Type B pancreatic cell (in vitro differentiated cells): ENCODE measurements at regions not wholly inside any gene's neighbourhood (a gene's known extent, or its start where the extent isn't known, plus 50 kb on each side); places are given as distances from the start of the nearest gene placed in this dataset.

Experiments used
- DNase-seq: peaks from one replicate; pipeline ENCODE4 v3.0.0; 2021; ENCODE audit warnings: mixed read lengths; ENCODE audit not compliant: unreplicated experiment; ENCODE audit errors: extremely low spot score
- H3K27ac Mint-ChIP-seq: 2 replicates; pipeline ENCODE4 v1.8.0; 2021; ENCODE audit warnings: mild to moderate bottlenecking, mixed read lengths
- H3K27me3 Mint-ChIP-seq: 2 replicates; pipeline ENCODE4 v1.8.0; 2021; ENCODE audit warnings: mixed read lengths
- H3K36me3 Mint-ChIP-seq: 2 replicates; pipeline ENCODE4 v1.8.0; 2021; ENCODE audit warnings: mixed read lengths
- H3K4me1 Mint-ChIP-seq: one replicate; pipeline ENCODE4 v1.8.0; 2021; ENCODE audit warnings: mixed read lengths; ENCODE audit not compliant: unreplicated experiment
- H3K4me3 Mint-ChIP-seq: 2 replicates; pipeline ENCODE4 v1.8.0; 2021; ENCODE audit warnings: mild to moderate bottlenecking, mixed read lengths
- H3K9me3 Mint-ChIP-seq: 2 replicates; pipeline ENCODE4 v1.8.0; 2021; ENCODE audit warnings: mixed read lengths
- TF ChIP-seq, protein P1 (sequence below): fragments of 200-600 bp; sonication (generic); conservative IDR thresholded peaks from 2 replicates; pipeline ENCODE4 v1.5.0; 2021; ENCODE audit warnings: antibody characterized with exemption, mild to moderate bottlenecking

DNA sequence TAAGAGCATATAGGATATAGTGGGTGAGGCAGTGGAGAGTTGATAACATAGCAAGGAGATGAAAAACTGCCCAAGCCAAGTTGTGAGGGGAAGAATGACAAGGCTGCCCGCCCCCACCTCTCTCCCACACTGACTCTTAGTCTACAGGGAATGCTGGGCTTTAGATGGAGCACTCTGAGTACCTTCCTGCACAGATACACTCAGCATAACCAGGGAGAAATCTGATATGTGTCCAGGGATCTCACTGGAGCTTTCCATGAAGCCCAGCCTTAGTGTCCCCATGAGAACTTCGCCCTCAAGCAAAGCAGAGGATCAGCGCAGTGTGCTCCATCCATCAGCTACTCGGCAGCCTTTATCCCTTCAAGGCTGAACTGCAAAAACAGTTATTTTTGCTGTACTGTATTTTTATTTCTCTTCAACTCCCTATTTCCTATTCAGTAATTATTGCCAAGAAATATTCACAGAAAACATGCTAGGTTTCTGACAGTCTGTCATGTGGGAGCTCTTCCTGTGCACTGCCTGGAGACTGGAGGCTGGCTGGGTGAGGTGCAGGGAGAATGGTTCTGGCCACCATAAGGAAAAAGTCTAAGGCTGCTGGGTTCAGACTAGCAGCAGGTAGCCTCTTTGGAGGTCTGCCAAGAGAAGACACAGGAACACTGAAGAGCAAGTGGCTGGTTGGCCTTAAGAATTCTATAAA is 475.2 kb upstream of the PPP2R3A start:
- H3K4me3 Mint-ChIP-seq = no peak overlapping the region

DNA sequence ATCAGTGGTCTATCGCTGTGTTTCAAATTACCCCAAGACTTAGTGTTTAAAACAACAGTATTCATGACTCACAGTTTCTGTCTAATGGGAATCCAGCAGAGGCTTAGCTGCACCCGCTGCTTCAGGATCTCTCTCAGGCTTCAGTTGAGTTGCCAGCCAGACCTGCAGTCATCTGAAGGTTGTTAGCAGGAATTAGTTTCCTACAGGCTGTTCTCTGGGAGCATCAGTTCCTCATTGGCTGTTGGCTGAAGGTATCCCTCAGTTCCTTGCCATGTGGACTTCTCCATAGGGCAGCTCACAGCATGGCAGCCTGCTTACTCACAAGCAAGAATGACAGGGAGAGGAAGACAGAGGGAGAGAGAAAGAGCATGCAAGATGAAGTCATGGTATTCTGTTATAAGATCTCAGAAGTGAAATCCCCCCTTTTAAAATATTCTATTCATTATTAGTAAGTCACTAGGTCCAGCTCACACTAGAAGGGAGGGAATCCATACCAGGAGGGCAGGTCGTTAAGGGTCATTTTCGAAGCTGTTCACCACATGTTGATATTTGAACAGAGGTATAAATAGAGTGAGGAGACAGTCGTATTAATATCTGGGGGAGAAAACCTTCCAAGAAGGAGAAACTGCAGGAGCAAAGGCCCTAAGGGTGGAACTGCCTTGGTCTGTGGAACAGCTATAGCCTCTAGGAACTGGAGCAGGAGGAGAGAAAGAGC is 473.9 kb upstream of the PPP2R3A start:
- peaks cover 20% of the 10 kb centered on the region for H3K27me3 Mint-ChIP-seq
- H3K9me3 Mint-ChIP-seq = no peaks in the 10 kb centered on the region
- peaks cover 6% of the 10 kb centered on the region for H3K4me1 Mint-ChIP-seq
- H3K36me3 Mint-ChIP-seq = no peaks in the 10 kb centered on the region
- H3K27ac Mint-ChIP-seq = no peak overlapping the region
- TF ChIP-seq, protein P1, sequence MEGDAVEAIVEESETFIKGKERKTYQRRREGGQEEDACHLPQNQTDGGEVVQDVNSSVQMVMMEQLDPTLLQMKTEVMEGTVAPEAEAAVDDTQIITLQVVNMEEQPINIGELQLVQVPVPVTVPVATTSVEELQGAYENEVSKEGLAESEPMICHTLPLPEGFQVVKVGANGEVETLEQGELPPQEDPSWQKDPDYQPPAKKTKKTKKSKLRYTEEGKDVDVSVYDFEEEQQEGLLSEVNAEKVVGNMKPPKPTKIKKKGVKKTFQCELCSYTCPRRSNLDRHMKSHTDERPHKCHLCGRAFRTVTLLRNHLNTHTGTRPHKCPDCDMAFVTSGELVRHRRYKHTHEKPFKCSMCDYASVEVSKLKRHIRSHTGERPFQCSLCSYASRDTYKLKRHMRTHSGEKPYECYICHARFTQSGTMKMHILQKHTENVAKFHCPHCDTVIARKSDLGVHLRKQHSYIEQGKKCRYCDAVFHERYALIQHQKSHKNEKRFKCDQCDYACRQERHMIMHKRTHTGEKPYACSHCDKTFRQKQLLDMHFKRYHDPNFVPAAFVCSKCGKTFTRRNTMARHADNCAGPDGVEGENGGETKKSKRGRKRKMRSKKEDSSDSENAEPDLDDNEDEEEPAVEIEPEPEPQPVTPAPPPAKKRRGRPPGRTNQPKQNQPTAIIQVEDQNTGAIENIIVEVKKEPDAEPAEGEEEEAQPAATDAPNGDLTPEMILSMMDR = no peak
- no peak overlapping the region for H3K4me3 Mint-ChIP-seq
- no peak for DNase-seq

More for the DNA sequence above, 475.2 kb upstream of the PPP2R3A start:
- no peaks in the 10 kb centered on the region for H3K9me3 Mint-ChIP-seq
- H3K4me1 Mint-ChIP-seq = peaks cover 6% of the 10 kb centered on the region
- DNase-seq = no peak
- H3K27ac Mint-ChIP-seq = no peak overlapping the region
- H3K27me3 Mint-ChIP-seq = peaks cover 24% of the 10 kb centered on the region
- TF ChIP-seq, protein P1 = no peak
- H3K36me3 Mint-ChIP-seq = no peaks in the 10 kb centered on the region

DNA sequence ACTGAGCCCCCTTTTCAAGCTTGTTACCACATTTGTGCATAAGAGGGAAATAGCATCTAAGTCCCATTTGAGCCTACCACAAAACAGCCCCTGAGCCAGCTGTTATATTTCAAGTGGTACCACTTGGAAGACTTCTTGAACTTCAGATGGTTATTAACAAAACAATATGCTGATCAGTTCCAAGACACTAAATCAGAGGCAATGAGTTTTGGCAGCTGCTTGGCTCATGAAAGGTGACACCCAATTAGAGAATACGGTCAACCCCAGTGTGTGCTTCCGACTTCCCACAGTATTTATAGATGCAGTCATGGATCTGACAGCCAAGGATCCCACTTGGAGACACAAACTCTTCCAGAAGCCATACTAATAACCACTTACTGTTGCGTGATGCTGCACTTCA is 469.6 kb upstream of the PPP2R3A start:
- DNase-seq = no peak
- H3K9me3 Mint-ChIP-seq = no peaks in the 10 kb centered on the region
- no peak overlapping the region for H3K27ac Mint-ChIP-seq
- H3K27me3 Mint-ChIP-seq = peaks cover 28% of the 10 kb centered on the region
- H3K4me1 Mint-ChIP-seq = peaks cover 6% of the 10 kb centered on the region
- H3K36me3 Mint-ChIP-seq = no peaks in the 10 kb centered on the region
- TF ChIP-seq, protein P1 = no peak
- no peak overlapping the region for H3K4me3 Mint-ChIP-seq

DNA sequence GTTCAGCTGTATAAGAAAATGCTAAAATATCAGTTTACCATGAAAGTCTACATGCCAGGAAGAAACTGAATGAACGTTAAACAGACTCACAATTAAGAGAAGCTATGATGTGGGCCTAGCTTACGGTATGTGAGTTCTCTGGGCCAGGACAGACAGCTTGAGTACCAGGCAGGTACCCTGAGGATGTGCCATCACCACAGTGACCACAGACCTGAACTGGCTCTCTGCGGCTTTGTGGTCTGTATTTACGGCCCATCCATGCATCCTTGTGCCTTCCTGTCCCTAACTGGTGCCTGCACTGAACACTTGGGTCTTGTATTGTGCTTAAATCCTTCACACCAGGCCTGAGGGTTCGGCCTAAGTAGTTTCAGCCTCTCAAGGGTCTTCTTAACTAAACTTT is 467.5 kb upstream of the PPP2R3A start:
- no peak overlapping the region for H3K4me3 Mint-ChIP-seq
- no peaks in the 10 kb centered on the region for H3K36me3 Mint-ChIP-seq
- H3K27ac Mint-ChIP-seq = no peak overlapping the region
- H3K9me3 Mint-ChIP-seq = no peaks in the 10 kb centered on the region
- H3K27me3 Mint-ChIP-seq = peaks cover 39% of the 10 kb centered on the region
- no peaks in the 10 kb centered on the region for H3K4me1 Mint-ChIP-seq
- TF ChIP-seq, protein P1 = no peak
- DNase-seq = no peak

DNA sequence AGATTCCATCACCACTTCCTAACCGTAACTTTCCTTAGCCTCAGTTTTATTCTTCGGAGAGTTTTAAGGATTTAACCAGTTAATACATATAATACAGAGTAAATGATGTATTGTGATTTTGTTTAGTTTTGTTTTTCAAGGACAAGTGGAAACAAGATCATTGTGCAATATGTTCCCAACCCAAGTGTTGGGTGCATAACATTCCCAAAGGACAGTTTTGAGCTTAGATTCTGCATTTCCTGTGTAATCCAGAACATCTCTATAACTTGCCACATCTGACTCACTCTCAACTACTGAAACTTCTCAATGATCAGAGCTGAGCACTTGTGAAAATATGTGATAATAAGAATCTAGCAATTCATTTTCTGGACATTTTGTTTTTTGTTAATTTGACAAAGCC is 466.1 kb upstream of the PPP2R3A start:
- no peak for DNase-seq
- Mint-ChIP-seq H3K27me3 (peaks cover 45% of the 10 kb centered on the region), H3K36me3 (no peaks in the 10 kb centered on the region), H3K9me3 (no peaks in the 10 kb centered on the region), H3K27ac (no peak overlapping the region), H3K4me3 (no peak overlapping the region), H3K4me1 (peaks cover 7% of the 10 kb centered on the region)
- TF ChIP-seq, protein P1 = no peak
